Neural cell (in vitro differentiated cells): ENCODE measurements at regions not wholly inside any gene's neighbourhood (a gene's known extent, or its start where the extent isn't known, plus 50 kb on each side); places are given as distances from the start of the nearest gene placed in this dataset.
A peak's percentile ranks its signal among the peaks of the same experiment; 100 is the strongest.

Source experiments
- EP300 ChIP-seq: fragments of 450-650 bp; conservative IDR thresholded peaks from 2 replicates; pipeline ENCODE4 v1.6.1; 2014; ENCODE audit warnings: antibody characterized with exemption, mild to moderate bottlenecking, moderate library complexity; ENCODE audit not compliant: poor library complexity, severe bottlenecking
- EZH2 ChIP-seq: fragments of 200-600, 300-800 bp; shearing (Covaris generic), sonication (generic); IDR thresholded peaks from 2 replicates; pipeline ENCODE4 v1.6.1; 2014; ENCODE audit warnings: antibody characterized with exemption, low read length, borderline replicate concordance, mild to moderate bottlenecking; ENCODE audit not compliant: insufficient read depth, poor library complexity, severe bottlenecking
- MXI1 ChIP-seq: fragments of 450-650 bp; conservative IDR thresholded peaks from 2 replicates; pipeline ENCODE4 v1.6.1; 2014; ENCODE audit warnings: antibody characterized with exemption, mild to moderate bottlenecking; ENCODE audit not compliant: poor library complexity, severe bottlenecking
- POLR2AphosphoS5 ChIP-seq: IDR thresholded peaks from 2 replicates; pipeline ENCODE4 v1.6.1; 2012
- RAD21 ChIP-seq: fragments of 450-650 bp; conservative IDR thresholded peaks from 2 replicates; pipeline ENCODE4 v1.6.1; 2014; ENCODE audit warnings: antibody characterized with exemption, mild to moderate bottlenecking, moderate library complexity
- REST ChIP-seq: IDR thresholded peaks from 2 replicates; pipeline ENCODE4 v1.6.1; 2012; ENCODE audit warnings: borderline replicate concordance
- SMC3 ChIP-seq: fragments of 450-650 bp; conservative IDR thresholded peaks from 2 replicates; pipeline ENCODE4 v1.6.1; 2014; ENCODE audit warnings: antibody characterized with exemption, mild to moderate bottlenecking, moderate library complexity; ENCODE audit not compliant: poor library complexity
- TAF1 ChIP-seq: IDR thresholded peaks from 2 replicates; pipeline ENCODE4 v1.6.1; 2012; ENCODE audit warnings: low read depth
- TF ChIP-seq, protein P1 (sequence below): fragments of 450-650 bp; IDR thresholded peaks from 2 replicates; pipeline ENCODE4 v1.5.1; 2014; ENCODE audit warnings: antibody characterized with exemption, mild to moderate bottlenecking, moderate library complexity; ENCODE audit not compliant: poor library complexity, severe bottlenecking

DNA sequence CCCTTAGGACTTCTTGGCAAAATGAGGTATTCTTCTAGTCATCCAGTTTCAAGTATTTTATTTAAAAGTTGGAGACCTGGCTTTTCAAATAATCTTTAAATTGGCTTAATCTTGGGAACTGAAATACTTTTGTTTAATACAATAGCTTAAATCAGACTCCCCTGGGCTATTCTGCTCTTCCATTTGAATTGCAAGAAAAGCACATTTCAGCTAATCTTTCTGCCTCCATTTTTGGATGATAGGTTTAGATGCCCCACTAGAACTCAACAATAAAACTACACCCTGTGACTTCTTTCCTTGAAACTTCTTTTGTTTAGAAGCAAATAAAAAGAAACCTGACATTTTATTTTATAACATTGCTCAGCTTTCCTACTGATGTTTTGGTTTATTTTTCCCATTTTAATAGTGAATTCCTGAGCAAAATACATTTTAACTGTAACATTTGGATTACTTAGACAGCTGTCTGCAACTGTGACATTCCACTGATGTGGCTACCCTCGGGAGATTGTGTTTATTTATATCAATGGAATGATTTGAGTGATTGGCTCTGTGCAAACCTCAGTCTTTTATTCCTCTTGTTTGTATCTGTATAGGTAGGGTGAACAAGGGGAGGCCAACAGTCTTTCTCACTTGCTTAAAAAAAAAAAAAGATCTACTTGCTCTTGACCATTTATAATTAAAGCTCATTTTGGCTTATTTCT, 1045.8 kb upstream of the CNTN5 start:
- TF ChIP-seq, protein P1, sequence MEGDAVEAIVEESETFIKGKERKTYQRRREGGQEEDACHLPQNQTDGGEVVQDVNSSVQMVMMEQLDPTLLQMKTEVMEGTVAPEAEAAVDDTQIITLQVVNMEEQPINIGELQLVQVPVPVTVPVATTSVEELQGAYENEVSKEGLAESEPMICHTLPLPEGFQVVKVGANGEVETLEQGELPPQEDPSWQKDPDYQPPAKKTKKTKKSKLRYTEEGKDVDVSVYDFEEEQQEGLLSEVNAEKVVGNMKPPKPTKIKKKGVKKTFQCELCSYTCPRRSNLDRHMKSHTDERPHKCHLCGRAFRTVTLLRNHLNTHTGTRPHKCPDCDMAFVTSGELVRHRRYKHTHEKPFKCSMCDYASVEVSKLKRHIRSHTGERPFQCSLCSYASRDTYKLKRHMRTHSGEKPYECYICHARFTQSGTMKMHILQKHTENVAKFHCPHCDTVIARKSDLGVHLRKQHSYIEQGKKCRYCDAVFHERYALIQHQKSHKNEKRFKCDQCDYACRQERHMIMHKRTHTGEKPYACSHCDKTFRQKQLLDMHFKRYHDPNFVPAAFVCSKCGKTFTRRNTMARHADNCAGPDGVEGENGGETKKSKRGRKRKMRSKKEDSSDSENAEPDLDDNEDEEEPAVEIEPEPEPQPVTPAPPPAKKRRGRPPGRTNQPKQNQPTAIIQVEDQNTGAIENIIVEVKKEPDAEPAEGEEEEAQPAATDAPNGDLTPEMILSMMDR: no peak
- TF ChIP-seq REST (no peak), EZH2 (no peak), SMC3 (no peak), POLR2AphosphoS5 (peak; percentile 86), RAD21 (no peak), MXI1 (no peak), EP300 (peak; percentile 90), TAF1 (no peak)
